SH-SY5Y (cell line): ENCODE measurements at regions not wholly inside any gene's neighbourhood (a gene's known extent, or its start where the extent isn't known, plus 50 kb on each side); places are given as distances from the start of the nearest gene placed in this dataset.

Experiments used
- GATA2 ChIP-seq: IDR thresholded peaks from 2 replicates; pipeline ENCODE4 v1.6.1; 2011; ENCODE audit warnings: mild to moderate bottlenecking, low read depth, low read length
- GATA3 ChIP-seq: IDR thresholded peaks from 2 replicates; pipeline ENCODE4 v1.6.1; 2011; ENCODE audit warnings: low read depth, mild to moderate bottlenecking, low read length, moderate library complexity

- TF ChIP-seq GATA2 (no peak), GATA3 (no peak)
Observed at GRCh38 chr17:77555121-77555591, 403.3 kb upstream of the TNRC6C start.
